ENCODE measurements at regions not wholly inside any gene's neighbourhood (a gene's known extent, or its start where the extent isn't known, plus 50 kb on each side); places are given as distances from the start of the nearest gene placed in this dataset.

DNA sequence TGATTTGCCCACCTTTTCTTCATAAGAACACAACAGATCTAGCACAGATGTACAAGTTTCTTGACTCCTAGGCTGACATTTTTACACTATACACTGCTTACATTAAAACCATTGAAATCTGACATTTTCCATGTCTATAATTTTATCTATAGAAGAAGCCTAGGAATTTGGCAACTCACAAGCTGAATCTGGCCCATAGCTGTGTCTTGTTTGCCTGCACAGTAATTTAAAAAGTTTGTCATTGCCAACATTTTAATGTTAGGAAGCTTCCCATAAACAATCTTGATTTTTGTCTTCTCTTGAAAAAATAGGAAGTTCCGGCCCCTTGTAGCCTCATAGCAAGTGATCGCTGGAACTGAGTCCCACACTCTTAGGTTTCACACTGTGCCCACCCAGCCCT is 394.6 kb upstream of the AZI2 start (continued):
- no peak for TF ChIP-seq ZNF274 (IDR thresholded peaks at IDR 0.05; ENCODE audit: borderline replicate concordance, extremely low read depth, low read length)
- no peak for TF ChIP-seq NRF1 (IDR thresholded peaks at IDR 0.05; ENCODE audit: low read depth, low read length)

All from H1 (cell line).